B cell (primary cell): ENCODE measurements at regions not wholly inside any gene's neighbourhood (a gene's known extent, or its start where the extent isn't known, plus 50 kb on each side); places are given as distances from the start of the nearest gene placed in this dataset.

Source experiments
- ATAC-seq: fragments of 200-7000 bp; cut with Tn5 transposase; one replicate; pipeline ENCODE4 v1.10.0; 2021; ENCODE audit warnings: low read depth, mild to moderate bottlenecking, moderate number of reproducible peaks, moderate library complexity
- CTCF ChIA-PET: fragments of 350-600 bp; sonication (Branson Sonifier 250); formaldehyde crosslinking; loops from one replicate; lab custom pipeline; 2021; ENCODE audit warnings: antibody characterized with exemption, inconsistent platforms; lab: Charles Lee
- POLR2A ChIA-PET: fragments of 350-600 bp; sonication (Branson Sonifier 250); formaldehyde crosslinking; loops from one replicate; lab custom pipeline; 2021; ENCODE audit warnings: antibody characterized with exemption; lab: Charles Lee
- DNase-seq: peaks from one replicate; pipeline ENCODE4 v3.0.0; 2013
- H2AFZ ChIP-seq: 2 replicates; pipeline ENCODE4 v1.6.1; 2012; ENCODE audit warnings: mild to moderate bottlenecking, low read depth, low read length; ENCODE audit not compliant: insufficient read depth, poor library complexity, severe bottlenecking
- H3K27ac ChIP-seq, 2 donors: 1 replicate in 1 of 2; 2 replicates in 1 of 2; pipeline ENCODE4 v1.5.1; 2012 to 2013; ENCODE audit warnings: low read length in 2 of 2, mild to moderate bottlenecking in 2 of 2, moderate library complexity in 1 of 2
- H3K27me3 ChIP-seq, 4 experiments: fragments of 200-600 bp in 1 of 4; sonication (generic) in 1 of 4; replicated peaks in 1 of 4; 1 replicate in 2 of 4; 2 replicates in 2 of 4; pipeline versions ENCODE4 v1.6.1 to v1.7.0; 2013 to 2016; ENCODE audit warnings: low read length in 3 of 4, mild to moderate bottlenecking in 2 of 4, mixed read lengths in 1 of 4, moderate library complexity in 1 of 4; ENCODE audit not compliant: insufficient read depth in 4 of 4, control insufficient read depth in 3 of 4; ENCODE audit errors: control extremely low read depth in 1 of 4
- H3K36me3 ChIP-seq, 2 experiments: replicated peaks in 1 of 2; 1 replicate in 1 of 2; 2 replicates in 1 of 2; pipeline versions ENCODE4 v1.6.1 to v1.7.1; 2013; ENCODE audit warnings: low read length in 1 of 2; ENCODE audit not compliant: insufficient read depth in 2 of 2, control insufficient read depth in 1 of 2; ENCODE audit errors: control extremely low read depth in 1 of 2, extremely low read depth in 1 of 2
- H3K4me1 ChIP-seq, 2 donors: fragments of 200-600 bp in 1 of 2; sonication (generic) in 1 of 2; 1 replicate in 1 of 2; 2 replicates in 1 of 2; pipeline versions ENCODE4 v1.5.1 to v1.6.1; 2013 to 2017; ENCODE audit warnings: low read length in 2 of 2; ENCODE audit not compliant: control insufficient read depth in 2 of 2, insufficient read depth in 2 of 2
- H3K4me2 ChIP-seq: replicated peaks from 2 replicates; pipeline ENCODE3; 2012; ENCODE audit warnings: mild to moderate bottlenecking, low read depth, low read length; ENCODE audit not compliant: poor library complexity, severe bottlenecking
- H3K4me3 ChIP-seq, 5 experiments: fragments of 200-600 bp in 1 of 5; sonication (generic) in 1 of 5; 1 replicate in 3 of 5; 2 replicates in 2 of 5; pipeline versions ENCODE4 v1.5.1 to v1.7.0; 2011 to 2016; ENCODE audit warnings: low read length in 4 of 5, mild to moderate bottlenecking in 4 of 5, low read depth in 2 of 5, control low read depth in 1 of 5, moderate library complexity in 1 of 5; ENCODE audit not compliant: insufficient read depth in 1 of 5; ENCODE audit errors: control extremely low read depth in 1 of 5, extremely low read depth in 1 of 5
- H3K79me2 ChIP-seq: fragments of 200-600 bp; sonication (generic); one replicate; pipeline ENCODE4 v1.6.0; 2016; ENCODE audit warnings: low read length; ENCODE audit not compliant: control insufficient read depth, insufficient read depth
- H3K9ac ChIP-seq: fragments of 200-600 bp; sonication (generic); 2 replicates; pipeline ENCODE4 v1.6.1; 2017; ENCODE audit warnings: mild to moderate bottlenecking, low read length, moderate library complexity
- H3K9me3 ChIP-seq, 3 donors: one replicate each; pipeline versions ENCODE4 v1.6.1 to v1.7.1; 2013; ENCODE audit warnings: low read length in 2 of 3; ENCODE audit not compliant: control insufficient read depth in 2 of 3, insufficient read depth in 1 of 3; ENCODE audit errors: control extremely low read depth in 1 of 3
- H4K20me1 ChIP-seq: 2 replicates; pipeline ENCODE4 v1.6.0; 2012; ENCODE audit warnings: mild to moderate bottlenecking, low read length; ENCODE audit not compliant: insufficient read depth, control insufficient read depth, poor library complexity, severe bottlenecking
- H3K27ac Mint-ChIP-seq: one replicate; pipeline ENCODE4 v1.8.0; 2021; ENCODE audit warnings: mixed read lengths
- H3K27me3 Mint-ChIP-seq: one replicate; pipeline ENCODE4 v1.8.0; 2021; ENCODE audit warnings: mixed read lengths
- H3K4me1 Mint-ChIP-seq: one replicate; pipeline ENCODE4 v1.8.0; 2021; ENCODE audit warnings: mixed read lengths
- H3K4me3 Mint-ChIP-seq: one replicate; pipeline ENCODE4 v1.8.0; 2021; ENCODE audit warnings: mixed read lengths
- H3K9me3 Mint-ChIP-seq: one replicate; pipeline ENCODE4 v1.8.0; 2022; ENCODE audit warnings: mixed read lengths; ENCODE audit not compliant: insufficient read depth
- EZH2 ChIP-seq: IDR thresholded peaks from 2 replicates; pipeline ENCODE4 v1.6.1; 2012; ENCODE audit warnings: borderline replicate concordance, low read depth, mild to moderate bottlenecking, moderate library complexity, low read length; ENCODE audit not compliant: insufficient read depth, poor library complexity, severe bottlenecking
- WGBS: methylation state at CpG from one replicate; pipeline ENCODE4 v1.1.5; 2013; ENCODE audit warnings: missing lambda C conversion rate; ENCODE audit not compliant: insufficient coverage; 5-methylcytosine and 5-hydroxymethylcytosine counted together
- intact Hi-C: fragments of 100-400 bp; cut with micrococcal nuclease; formaldehyde crosslinking; loops from one replicate; pipeline ENCODE4 v1.10.0; 2022
- TF ChIP-seq, protein P1 (sequence below): fragments of 200-600 bp; IDR thresholded peaks from one replicate; pipeline ENCODE4 v1.8.0; 2022; ENCODE audit warnings: antibody characterized with exemption, mild to moderate bottlenecking

DNA sequence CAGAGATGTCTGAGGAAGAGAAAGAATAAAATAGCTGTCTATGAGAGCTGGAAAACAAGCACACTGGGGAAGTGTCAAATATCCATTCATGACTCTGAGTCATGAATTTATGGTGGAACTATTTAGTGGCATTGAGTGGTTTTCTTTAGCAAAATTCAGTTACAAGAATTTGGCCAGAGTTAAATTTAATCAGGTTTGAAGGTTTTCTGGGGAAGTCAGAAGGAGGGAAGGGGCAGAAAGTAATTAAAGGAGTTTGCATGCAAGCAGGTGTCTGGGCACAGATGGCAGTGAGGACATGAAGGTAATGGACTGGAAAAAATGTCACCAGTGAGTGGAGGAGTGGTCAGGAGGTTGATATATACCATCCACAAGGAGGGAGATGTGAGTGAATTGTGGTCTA, 121.9 kb upstream of the IVNS1ABP start:
- Mint-ChIP-seq H3K4me3 (no peak overlapping the region), H3K9me3 (no peaks in the 10 kb centered on the region), H3K27ac (no peak overlapping the region), H3K27me3 (no peaks in the 10 kb centered on the region), H3K4me1 (peaks cover 3% of the 10 kb centered on the region)
- Histone ChIP-seq H3K9me3 (no peaks in the 10 kb centered on the region), H3K79me2 (no peaks in the 10 kb centered on the region), H3K4me1 (peaks cover 14 to 17% of the 10 kb centered on the region in 2 donors), H3K36me3 (no peaks in the 10 kb centered on the region), H3K27ac (no peak overlapping the region), H3K4me3 (no peak overlapping the region), H2AFZ (peak overlapping the region; percentile 0), H3K4me2 (no peak overlapping the region), H3K27me3 (no peaks in the 10 kb centered on the region), H4K20me1 (no peaks in the 10 kb centered on the region), H3K9ac (no peak overlapping the region)
- TF ChIP-seq EZH2: no peak
- TF ChIP-seq, protein P1, sequence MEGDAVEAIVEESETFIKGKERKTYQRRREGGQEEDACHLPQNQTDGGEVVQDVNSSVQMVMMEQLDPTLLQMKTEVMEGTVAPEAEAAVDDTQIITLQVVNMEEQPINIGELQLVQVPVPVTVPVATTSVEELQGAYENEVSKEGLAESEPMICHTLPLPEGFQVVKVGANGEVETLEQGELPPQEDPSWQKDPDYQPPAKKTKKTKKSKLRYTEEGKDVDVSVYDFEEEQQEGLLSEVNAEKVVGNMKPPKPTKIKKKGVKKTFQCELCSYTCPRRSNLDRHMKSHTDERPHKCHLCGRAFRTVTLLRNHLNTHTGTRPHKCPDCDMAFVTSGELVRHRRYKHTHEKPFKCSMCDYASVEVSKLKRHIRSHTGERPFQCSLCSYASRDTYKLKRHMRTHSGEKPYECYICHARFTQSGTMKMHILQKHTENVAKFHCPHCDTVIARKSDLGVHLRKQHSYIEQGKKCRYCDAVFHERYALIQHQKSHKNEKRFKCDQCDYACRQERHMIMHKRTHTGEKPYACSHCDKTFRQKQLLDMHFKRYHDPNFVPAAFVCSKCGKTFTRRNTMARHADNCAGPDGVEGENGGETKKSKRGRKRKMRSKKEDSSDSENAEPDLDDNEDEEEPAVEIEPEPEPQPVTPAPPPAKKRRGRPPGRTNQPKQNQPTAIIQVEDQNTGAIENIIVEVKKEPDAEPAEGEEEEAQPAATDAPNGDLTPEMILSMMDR: no peak
- DNase-seq: peak; percentile 7
- no peak for ATAC-seq
- ChIA-PET CTCF (interaction anchor here (1.4 kb wide), 1 partner anchor 157 kb away, joined by 4 read pairs; no protein-coding TSS in a partner anchor), POLR2A (no interaction called here)
- intact Hi-C loops: no loop called here

DNA sequence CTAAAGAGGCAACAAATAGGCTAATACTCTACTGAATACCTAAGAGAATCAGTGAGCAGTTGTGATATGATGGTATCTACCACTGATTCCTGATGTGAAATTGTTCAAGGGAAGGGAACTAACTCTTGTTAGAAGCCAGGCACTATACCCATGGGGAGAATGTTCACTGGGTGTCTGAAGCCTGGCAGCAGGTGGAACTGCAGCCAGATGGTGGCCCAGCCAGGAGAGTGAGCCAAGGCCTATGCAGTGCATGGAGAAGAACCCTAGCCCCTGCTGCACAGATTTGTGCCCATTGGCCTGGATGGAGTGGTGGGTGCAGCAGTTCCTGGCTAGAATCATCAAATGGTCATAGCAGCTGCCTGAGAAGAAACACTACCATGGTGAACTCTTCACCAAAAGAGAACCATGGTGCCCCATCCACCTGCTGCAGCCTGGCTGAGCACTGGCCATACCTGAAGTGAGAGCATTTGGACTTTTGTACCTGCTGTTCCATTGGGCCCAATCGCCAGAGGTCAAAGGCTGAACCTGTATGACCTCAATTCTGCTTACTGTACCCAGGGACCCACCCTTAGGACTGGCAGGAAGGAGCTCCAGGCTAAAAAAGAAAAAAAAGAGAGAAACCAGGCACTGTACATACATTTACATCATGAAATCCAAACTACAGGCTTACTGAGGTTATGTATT, 118.8 kb upstream of the IVNS1ABP start:
- Histone ChIP-seq H3K36me3 (no peaks in the 10 kb centered on the region), H3K4me1 (peaks cover 14 to 17% of the 10 kb centered on the region in 2 donors), H2AFZ (no peak overlapping the region), H3K4me3 (no peak overlapping the region), H3K79me2 (no peaks in the 10 kb centered on the region), H3K9ac (no peak overlapping the region), H3K9me3 (no peaks in the 10 kb centered on the region), H3K4me2 (no peak overlapping the region), H4K20me1 (no peaks in the 10 kb centered on the region), H3K27ac (no peak overlapping the region), H3K27me3 (peaks cover 0 to 2% (median 0%) of the 10 kb centered on the region in 4 experiments)
- peaks cover under 1% of the 10 kb centered on the region for H3K4me1 Mint-ChIP-seq
- no peaks in the 10 kb centered on the region for H3K9me3 Mint-ChIP-seq
- TF ChIP-seq EZH2: no peak
- TF ChIP-seq, protein P1: no peak
- 100% methylated on average over 1 of the region's 1 CpG for WGBS
- H3K27me3 Mint-ChIP-seq: no peaks in the 10 kb centered on the region
- CTCF ChIA-PET: interaction anchor here (1.0 kb wide), 1 partner anchor 245 kb away, joined by 3 read pairs; no protein-coding TSS in a partner anchor
- intact Hi-C loops: no loop called here
- H3K4me3 Mint-ChIP-seq: no peak overlapping the region
- POLR2A ChIA-PET: no interaction called here
- ATAC-seq (no peak), DNase-seq (no peak)
- H3K27ac Mint-ChIP-seq: no peak overlapping the region
